PC-3 (cell line): ENCODE measurements at regions not wholly inside any gene's neighbourhood (a gene's known extent, or its start where the extent isn't known, plus 50 kb on each side); places are given as distances from the start of the nearest gene placed in this dataset.

Experiments
- ATAC-seq: fragments of 200-7000 bp; cut with Tn5 transposase; 2 replicates; pipeline ENCODE4 v1.9.1; 2020; ENCODE audit warnings: mild to moderate bottlenecking, moderate library complexity
- BruUV-seq: library from RNA; stranded (reverse); fragments of 400-500 nt; replicated peaks from 2 replicates; lab custom pipeline; 2021; lab: Mats Ljungman, UMichigan
- CTCF ChIA-PET: fragments of 300-600 bp; sonication (Branson Sonifier 250); formaldehyde crosslinking; loops from one replicate; lab custom pipeline; 2022; ENCODE audit warnings: antibody characterized with exemption; lab: Charles Lee
- POLR2A ChIA-PET: fragments of 300-600 bp; sonication (Branson Sonifier 250); formaldehyde crosslinking; loops from one replicate; lab custom pipeline; 2022; ENCODE audit warnings: antibody characterized with exemption; ENCODE audit not compliant: unreplicated experiment; lab: Charles Lee
- DNase-seq: peaks from one replicate; pipeline ENCODE4 v3.0.0-alpha.2; 2015
- H2AFZ ChIP-seq: fragments of 300-600 bp; sonication (generic); 2 replicates; pipeline ENCODE4 v1.6.0; 2016; ENCODE audit warnings: antibody characterized with exemption, low read length
- H3F3A ChIP-seq: fragments of 300-600 bp; sonication (generic); one replicate; pipeline ENCODE4 v1.6.0; 2017; ENCODE audit warnings: antibody characterized with exemption, low read length, control low read depth, mild to moderate bottlenecking; ENCODE audit not compliant: unreplicated experiment
- H3K27ac ChIP-seq: fragments of 300-600 bp; sonication (generic); 2 replicates; pipeline ENCODE4 v1.5.1; 2016; ENCODE audit warnings: mild to moderate bottlenecking, low read length
- H3K27me3 ChIP-seq: fragments of 300-600 bp; sonication (generic); 2 replicates; pipeline ENCODE4 v1.6.1; 2016; ENCODE audit warnings: low read length, mixed read lengths
- H3K36me3 ChIP-seq: fragments of 300-600 bp; sonication (generic); 2 replicates; pipeline ENCODE4 v1.6.1; 2016; ENCODE audit warnings: low read depth, mixed run types, low read length, mixed read lengths
- H3K4me1 ChIP-seq: fragments of 300-600 bp; sonication (generic); 2 replicates; pipeline ENCODE4 v1.5.1; 2016; ENCODE audit warnings: low read length; ENCODE audit not compliant: insufficient read depth
- H3K4me2 ChIP-seq: fragments of 300-600 bp; sonication (generic); 2 replicates; pipeline ENCODE4 v1.6.0; 2016; ENCODE audit warnings: low read length
- H3K4me3 ChIP-seq: fragments of 300-600 bp; sonication (generic); 2 replicates; pipeline ENCODE4 v1.5.1; 2016; ENCODE audit warnings: mild to moderate bottlenecking, low read length, mixed read lengths
- H3K79me2 ChIP-seq: fragments of 300-600 bp; sonication (generic); 2 replicates; pipeline ENCODE4 v1.6.1; 2017; ENCODE audit warnings: low read length, mixed read lengths
- H3K9ac ChIP-seq: fragments of 300-600 bp; sonication (generic); 2 replicates; pipeline ENCODE4 v1.6.0; 2016; ENCODE audit warnings: mild to moderate bottlenecking, low read length
- H3K9me2 ChIP-seq: fragments of 300-600 bp; sonication (generic); replicated peaks from 2 replicates; pipeline ENCODE4 v1.6.1; 2016; ENCODE audit warnings: mixed run types, low read length, mixed read lengths
- H3K9me3 ChIP-seq: fragments of 300-600 bp; sonication (generic); 2 replicates; pipeline ENCODE4 v1.6.1; 2016; ENCODE audit warnings: low read length, mixed read lengths
- H4K20me1 ChIP-seq: fragments of 300-600 bp; sonication (generic); 2 replicates; pipeline ENCODE4 v1.6.1; 2016; ENCODE audit warnings: low read length, mixed read lengths
- EZH2 ChIP-seq: fragments of 300-600 bp; sonication (generic); IDR thresholded peaks from one replicate; pipeline ENCODE4 v1.6.1; 2017; ENCODE audit warnings: antibody characterized with exemption, mild to moderate bottlenecking, low read length; ENCODE audit not compliant: unreplicated experiment
- EZH2phosphoT487 ChIP-seq: fragments of 300-600 bp; sonication (generic); IDR thresholded peaks from 2 replicates; pipeline ENCODE4 v1.6.1; 2018; ENCODE audit warnings: mild to moderate bottlenecking, antibody characterized with exemption, low read length, borderline replicate concordance
- intact Hi-C: fragments of 100-400 bp; cut with micrococcal nuclease; formaldehyde crosslinking; loops from 2 replicates; pipeline ENCODE4 v1.9.0; 2023
- TF ChIP-seq, protein P1 (sequence below): fragments of 300-600 bp; sonication (generic); conservative IDR thresholded peaks from 2 replicates; pipeline ENCODE4 v1.5.1; 2017; ENCODE audit warnings: antibody characterized with exemption, low read depth, mild to moderate bottlenecking, low read length

- Histone ChIP-seq H3K36me3 (no peaks in the 10 kb centered on the region), H3K9ac (no peak overlapping the region), H2AFZ (no peak overlapping the region), H3K9me2 (no peaks in the 10 kb centered on the region), H3K9me3 (no peaks in the 10 kb centered on the region), H4K20me1 (no peaks in the 10 kb centered on the region), H3F3A (no peaks in the 10 kb centered on the region), H3K4me2 (no peak overlapping the region), H3K27ac (no peak overlapping the region), H3K4me1 (no peaks in the 10 kb centered on the region), H3K79me2 (no peaks in the 10 kb centered on the region), H3K4me3 (no peak overlapping the region), H3K27me3 (no peaks in the 10 kb centered on the region)
- POLR2A ChIA-PET = no interaction called here
- CTCF ChIA-PET = no interaction called here
- no peak for DNase-seq
- BruUV-seq = no TSS peak
- intact Hi-C loops = no loop called here
- TF ChIP-seq, protein P1, sequence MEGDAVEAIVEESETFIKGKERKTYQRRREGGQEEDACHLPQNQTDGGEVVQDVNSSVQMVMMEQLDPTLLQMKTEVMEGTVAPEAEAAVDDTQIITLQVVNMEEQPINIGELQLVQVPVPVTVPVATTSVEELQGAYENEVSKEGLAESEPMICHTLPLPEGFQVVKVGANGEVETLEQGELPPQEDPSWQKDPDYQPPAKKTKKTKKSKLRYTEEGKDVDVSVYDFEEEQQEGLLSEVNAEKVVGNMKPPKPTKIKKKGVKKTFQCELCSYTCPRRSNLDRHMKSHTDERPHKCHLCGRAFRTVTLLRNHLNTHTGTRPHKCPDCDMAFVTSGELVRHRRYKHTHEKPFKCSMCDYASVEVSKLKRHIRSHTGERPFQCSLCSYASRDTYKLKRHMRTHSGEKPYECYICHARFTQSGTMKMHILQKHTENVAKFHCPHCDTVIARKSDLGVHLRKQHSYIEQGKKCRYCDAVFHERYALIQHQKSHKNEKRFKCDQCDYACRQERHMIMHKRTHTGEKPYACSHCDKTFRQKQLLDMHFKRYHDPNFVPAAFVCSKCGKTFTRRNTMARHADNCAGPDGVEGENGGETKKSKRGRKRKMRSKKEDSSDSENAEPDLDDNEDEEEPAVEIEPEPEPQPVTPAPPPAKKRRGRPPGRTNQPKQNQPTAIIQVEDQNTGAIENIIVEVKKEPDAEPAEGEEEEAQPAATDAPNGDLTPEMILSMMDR = no peak
- no peak for TF ChIP-seq EZH2phosphoT487
- TF ChIP-seq EZH2 = no peak
- no peak for ATAC-seq
Measured at GRCh38 chr16:17830651-17831050, 359.9 kb upstream of the XYLT1 start.

- ChIA-PET CTCF (no interaction called here), POLR2A (no interaction called here)
- no peaks in the 10 kb centered on the region for H4K20me1 ChIP-seq
- no peak for TF ChIP-seq EZH2phosphoT487
- TF ChIP-seq EZH2 = no peak
- TF ChIP-seq, protein P1 = no peak
- no peaks in the 10 kb centered on the region for H3K27me3 ChIP-seq
- H3K9ac ChIP-seq = no peak overlapping the region
- H2AFZ ChIP-seq = no peak overlapping the region
- no peaks in the 10 kb centered on the region for H3K79me2 ChIP-seq
- H3K9me2 ChIP-seq = no peaks in the 10 kb centered on the region
- no peak for DNase-seq
- BruUV-seq = no TSS peak
- H3K27ac ChIP-seq = no peak overlapping the region
- no peaks in the 10 kb centered on the region for H3K4me1 ChIP-seq
- no peak overlapping the region for H3K4me2 ChIP-seq
- H3K36me3 ChIP-seq = no peaks in the 10 kb centered on the region
- H3F3A ChIP-seq = no peaks in the 10 kb centered on the region
- no peak for ATAC-seq
- intact Hi-C loops = no loop called here
- H3K9me3 ChIP-seq = no peaks in the 10 kb centered on the region
- H3K4me3 ChIP-seq = no peak overlapping the region
Measured at GRCh38 chr16:17829811-17830210, 359.1 kb upstream of the XYLT1 start.

DNA sequence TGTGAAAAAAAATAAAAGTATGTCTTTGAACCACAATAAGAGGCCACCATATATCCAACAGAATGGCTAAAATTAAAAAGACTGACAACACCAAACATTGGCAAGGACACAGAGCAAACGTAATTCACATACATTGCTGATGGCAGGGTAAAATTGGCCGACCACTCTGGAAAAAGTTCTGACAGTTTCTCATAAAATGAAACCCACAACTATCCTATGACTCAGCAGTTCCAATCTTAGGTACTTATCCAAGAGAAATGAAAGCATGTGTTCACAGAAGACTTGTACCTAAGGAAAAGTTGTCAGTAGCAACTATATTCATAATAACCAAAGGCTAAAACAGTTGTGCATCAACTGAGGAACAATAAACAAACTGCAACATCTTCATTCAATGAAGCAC, 357.3 kb upstream of the XYLT1 start:
- H2AFZ ChIP-seq = no peak overlapping the region
- no peaks in the 10 kb centered on the region for H3F3A ChIP-seq
- ChIA-PET CTCF (no interaction called here), POLR2A (no interaction called here)
- H3K4me3 ChIP-seq = no peak overlapping the region
- H3K9me3 ChIP-seq = no peaks in the 10 kb centered on the region
- no peak overlapping the region for H3K27ac ChIP-seq
- H3K4me2 ChIP-seq = no peak overlapping the region
- H3K27me3 ChIP-seq = no peaks in the 10 kb centered on the region
- no peaks in the 10 kb centered on the region for H4K20me1 ChIP-seq
- intact Hi-C loops = no loop called here
- H3K36me3 ChIP-seq = no peaks in the 10 kb centered on the region
- TF ChIP-seq EZH2 (no peak), EZH2phosphoT487 (no peak)
- TF ChIP-seq, protein P1 = no peak
- H3K9me2 ChIP-seq = no peaks in the 10 kb centered on the region
- ATAC-seq = no peak
- BruUV-seq = no TSS peak
- no peak overlapping the region for H3K9ac ChIP-seq
- DNase-seq = no peak
- no peaks in the 10 kb centered on the region for H3K79me2 ChIP-seq
- no peaks in the 10 kb centered on the region for H3K4me1 ChIP-seq
